ENCODE measurements at regions not wholly inside any gene's neighbourhood (a gene's known extent, or its start where the extent isn't known, plus 50 kb on each side); places are given as distances from the start of the nearest gene placed in this dataset.

GRCh38 chr2:38480617-38481016 is 103.5 kb upstream of the ATL2 start:
- TF ChIP-seq EZH2phosphoT487 (IDR thresholded peaks at IDR 0.05; ENCODE audit: low read depth, severe bottlenecking, unreplicated experiment) = no peak
- no peak for TF ChIP-seq CTCF (IDR thresholded peaks at IDR 0.05; ENCODE audit: poor library complexity)

Data from hepatocyte (in vitro differentiated cells).